GM19239 (cell line): ENCODE measurements at regions not wholly inside any gene's neighbourhood (a gene's known extent, or its start where the extent isn't known, plus 50 kb on each side); places are given as distances from the start of the nearest gene placed in this dataset.
"Not testable (repeated sequence)": the region's sequence is repeated elsewhere in the genome, so short reads cannot be mapped to it uniquely, and the experiment has no call there.

ENCODE experiments used
- DNase-seq: peaks from one replicate; pipeline ENCODE4 v3.0.0; 2011; ENCODE audit warnings: low spot score; ENCODE audit not compliant: insufficient read length
- FAIRE-seq: peaks from 2 replicates; lab custom pipeline; 2011; peaks lifted over from hg19 to GRCh38; lab: Jason Lieb, UNC

- FAIRE-seq, result no peak
- DNase-seq, result no peak
Observed at GRCh38 chr14:37968664-37969240, 239.0 kb upstream of the SSTR1 start.

GRCh38 chr14:37969511-37969979, 238.2 kb upstream of the SSTR1 start:
- DNase-seq, result no peak
- FAIRE-seq, result no peak

DNA sequence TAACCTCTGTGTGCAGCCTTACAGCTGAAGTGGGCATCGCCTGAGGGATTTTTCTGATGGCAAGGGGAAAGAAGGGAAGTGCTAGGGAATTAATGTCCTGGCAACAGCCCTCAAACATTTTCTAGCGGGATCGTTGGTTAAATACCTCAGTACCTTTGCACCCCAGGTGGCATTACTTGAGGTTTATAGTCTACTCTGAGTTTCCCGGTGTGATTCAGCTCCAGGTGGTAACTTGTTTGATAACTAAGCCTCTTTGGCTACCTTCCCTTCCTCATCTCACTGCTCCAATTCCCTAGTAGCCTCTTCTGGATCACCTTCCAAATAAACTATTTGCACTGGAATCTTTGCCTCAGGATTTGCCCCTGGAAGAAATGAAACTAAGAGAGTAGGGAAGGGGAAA, 237.0 kb upstream of the SSTR1 start:
- no peak for FAIRE-seq
- no peak for DNase-seq

DNA sequence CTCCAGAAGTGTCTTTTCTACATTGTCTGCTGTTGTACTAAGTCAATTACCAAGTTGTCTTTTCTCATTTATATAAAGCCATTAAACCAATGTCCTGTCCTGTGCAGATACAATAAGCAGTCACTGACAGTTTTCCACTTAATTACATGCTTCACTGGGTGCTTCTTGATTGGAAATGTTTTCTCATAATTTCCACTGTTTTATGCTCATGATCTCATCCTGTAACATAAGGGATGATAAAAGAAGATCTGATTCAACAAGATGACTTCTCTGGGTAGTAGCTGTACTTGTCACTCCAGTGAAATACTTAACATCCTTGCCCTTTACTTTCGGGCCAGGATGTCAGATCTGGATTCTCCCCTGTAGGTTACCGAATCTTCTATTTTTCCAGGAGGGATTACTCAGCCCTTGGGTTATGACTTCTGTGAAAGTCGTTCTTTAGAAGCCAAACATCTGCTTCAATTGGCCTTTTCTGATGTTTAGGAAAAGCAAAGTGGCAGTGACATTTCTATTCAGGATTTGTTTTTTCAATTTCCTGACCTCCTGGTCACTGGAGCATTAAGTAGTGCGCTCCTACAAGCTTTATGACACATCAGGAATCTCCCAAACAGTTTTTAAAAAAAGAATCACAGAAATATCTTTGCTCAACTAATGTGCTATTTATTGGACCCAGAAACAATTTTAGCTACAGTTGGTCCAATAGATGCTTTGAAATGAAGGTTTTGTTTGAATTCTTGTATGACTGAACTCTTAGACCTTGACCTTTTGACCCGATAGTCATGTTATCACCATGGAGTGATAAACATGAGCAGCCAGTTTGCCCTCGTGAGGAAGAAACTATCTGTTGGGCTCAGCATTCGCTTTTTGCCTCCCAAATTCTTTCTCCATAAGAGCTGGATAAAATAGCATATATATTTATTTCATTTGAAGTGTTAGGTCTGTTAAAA, 234.5 kb upstream of the SSTR1 start:
- DNase-seq (no peak), FAIRE-seq (no peak)

GRCh38 chr14:37974421-37974820, 233.3 kb upstream of the SSTR1 start:
- DNase-seq (no peak), FAIRE-seq (no peak)

DNA sequence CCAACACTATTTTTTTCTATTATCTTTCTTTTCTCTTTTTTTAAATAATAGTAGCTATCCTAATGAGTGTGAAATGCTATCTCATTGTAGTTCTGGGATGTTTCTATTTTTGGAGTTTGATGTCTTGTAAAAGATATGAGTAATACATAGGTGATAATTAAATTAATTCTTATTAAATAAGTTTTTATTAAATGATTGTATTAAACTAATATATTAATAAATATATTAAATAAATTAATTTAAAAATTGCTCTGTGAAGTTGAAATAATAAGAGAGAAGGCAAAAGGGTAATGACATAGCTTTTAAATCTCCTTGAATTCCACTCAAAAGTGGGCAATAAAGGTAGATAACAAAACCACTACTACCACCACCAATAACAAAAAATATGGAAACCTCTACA, 230.2 kb upstream of the SSTR1 start:
- FAIRE-seq (no peak), DNase-seq (no peak)

DNA sequence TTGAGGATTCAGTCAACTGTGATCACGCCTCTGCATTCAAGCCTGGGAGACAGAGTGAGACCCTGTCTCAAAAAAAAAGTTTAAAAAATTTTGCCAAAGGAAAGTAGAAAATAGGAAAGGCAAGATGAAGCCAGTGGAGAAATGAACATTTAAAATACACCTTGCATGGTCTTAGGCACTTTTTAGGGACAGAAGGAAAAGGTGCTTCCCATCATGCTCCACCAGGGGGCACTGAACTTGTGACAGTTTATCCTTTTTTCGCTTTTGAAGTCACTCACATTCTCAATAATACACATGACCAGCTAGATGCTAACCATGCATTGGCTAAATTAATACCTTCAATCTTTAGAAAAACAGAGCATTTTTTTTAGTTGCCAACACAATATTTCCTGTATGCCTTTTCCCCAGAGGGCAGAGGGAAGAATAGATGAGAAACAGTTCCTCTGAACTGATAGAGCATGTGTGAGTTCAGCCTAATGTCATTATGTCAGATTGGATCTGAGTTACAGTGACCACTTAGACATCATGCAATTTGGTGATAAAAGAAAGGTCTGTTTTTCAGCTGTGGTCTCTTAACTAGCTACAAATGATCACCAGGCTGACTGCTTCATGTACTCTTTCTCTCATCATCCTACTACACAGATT, 221.8 kb upstream of the SSTR1 start:
- DNase-seq (no peak), FAIRE-seq (no peak)

DNA sequence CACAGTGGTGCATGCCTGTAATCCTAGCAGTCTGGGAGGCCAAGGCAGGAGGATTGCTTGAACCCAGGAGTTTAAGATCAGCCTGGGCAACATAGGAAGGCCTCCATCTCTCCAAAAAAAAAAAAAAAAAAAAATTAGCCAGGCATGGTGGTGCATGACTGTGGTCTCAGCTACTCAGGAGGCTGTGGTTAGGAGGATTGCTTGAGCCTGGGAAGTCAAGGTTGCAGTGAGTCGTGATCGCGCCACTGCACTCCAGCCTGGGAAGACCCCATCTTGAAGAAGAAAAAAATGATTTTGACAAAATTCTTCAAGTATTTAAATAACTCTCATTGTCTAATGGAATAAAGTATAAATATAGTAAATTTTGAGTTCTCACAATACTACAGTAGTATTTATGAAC, 219.2 kb upstream of the SSTR1 start:
- no peak for DNase-seq
- no peak for FAIRE-seq

DNA sequence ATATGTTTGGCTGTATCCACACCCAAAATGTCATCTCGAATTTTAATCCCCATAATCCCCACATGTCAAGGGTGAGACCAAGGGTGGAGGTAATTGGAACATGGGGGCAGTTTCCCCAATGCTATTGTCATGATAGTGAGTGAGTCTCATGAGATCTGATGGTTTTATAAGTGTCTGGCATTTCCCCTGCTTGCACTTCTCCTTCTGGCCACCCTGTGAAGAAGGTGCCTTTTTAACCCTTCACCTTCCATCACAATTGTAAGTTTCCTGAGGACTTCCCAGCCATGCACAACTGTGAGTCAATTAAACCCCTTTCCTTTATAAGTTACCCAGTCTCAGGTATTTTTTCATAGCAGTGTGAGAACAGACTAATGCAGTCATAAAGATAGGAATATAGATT, 216.7 kb upstream of the SSTR1 start:
- FAIRE-seq (no peak), DNase-seq (no peak)

DNA sequence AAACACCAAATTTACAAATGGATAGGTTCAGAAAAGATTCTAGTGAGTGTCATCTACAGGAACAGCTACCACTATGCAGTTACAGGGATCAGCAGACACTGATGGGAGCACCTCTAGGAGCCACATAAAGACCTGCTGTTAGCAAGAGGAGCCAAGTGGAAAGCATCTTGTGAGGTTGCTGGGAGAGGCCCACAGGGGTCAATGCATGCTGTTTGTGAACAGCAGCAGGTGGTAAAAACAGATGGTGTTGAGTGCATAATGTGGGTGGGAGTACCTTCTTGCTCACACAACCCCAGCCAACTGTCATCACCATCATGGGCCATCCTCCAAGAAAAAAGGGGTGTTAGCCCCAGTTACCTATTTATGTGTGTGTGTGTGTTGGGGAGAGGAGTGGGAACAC, 215.2 kb upstream of the SSTR1 start:
- DNase-seq (no peak), FAIRE-seq (no peak)

- FAIRE-seq (no peak), DNase-seq (no peak)
Observed at GRCh38 chr14:37994846-37995372, 212.8 kb upstream of the SSTR1 start.

DNA sequence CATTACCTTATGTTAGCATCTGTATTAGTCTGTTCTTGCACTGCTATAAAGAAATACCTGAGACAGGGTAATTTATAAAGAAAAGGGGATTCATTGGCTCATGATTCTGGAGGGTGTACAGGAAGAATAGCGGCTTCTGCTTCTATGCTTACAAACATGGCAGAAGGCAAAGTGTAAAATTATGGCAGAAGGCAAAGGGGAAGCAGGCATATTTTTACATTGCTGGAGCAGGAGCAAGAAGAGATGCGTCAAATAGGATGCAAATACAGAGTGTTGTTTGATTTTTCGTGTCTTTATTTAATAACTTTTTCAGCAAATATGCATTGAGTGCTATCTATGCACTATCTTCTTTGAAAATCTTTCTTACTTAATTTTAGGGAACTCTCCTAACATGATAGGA, 210.7 kb upstream of the SSTR1 start:
- FAIRE-seq, result no peak
- DNase-seq, result no peak

- DNase-seq (no peak), FAIRE-seq (no peak)
Observed at GRCh38 chr14:38000340-38000739, 207.4 kb upstream of the SSTR1 start.

DNA sequence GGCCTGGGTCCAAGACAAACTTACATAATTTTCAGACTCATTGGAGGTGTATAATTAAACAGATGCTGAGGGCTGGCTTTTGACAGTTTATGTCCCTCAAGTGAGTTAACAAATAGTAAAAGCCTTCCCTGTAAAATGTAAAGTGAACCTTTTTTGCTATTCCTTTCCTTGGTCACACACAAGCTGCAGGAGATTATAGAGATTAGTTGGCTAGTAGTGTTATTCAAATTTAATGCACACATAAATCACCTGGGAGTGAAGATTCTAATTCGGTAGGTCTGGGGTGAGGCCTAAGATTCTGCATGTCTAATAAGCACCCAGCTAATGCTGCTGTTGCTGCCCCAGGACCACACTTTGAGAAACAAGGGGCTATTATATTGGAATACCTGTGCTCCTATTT, 206.2 kb upstream of the SSTR1 start:
- DNase-seq, result no peak
- no peak for FAIRE-seq

DNA sequence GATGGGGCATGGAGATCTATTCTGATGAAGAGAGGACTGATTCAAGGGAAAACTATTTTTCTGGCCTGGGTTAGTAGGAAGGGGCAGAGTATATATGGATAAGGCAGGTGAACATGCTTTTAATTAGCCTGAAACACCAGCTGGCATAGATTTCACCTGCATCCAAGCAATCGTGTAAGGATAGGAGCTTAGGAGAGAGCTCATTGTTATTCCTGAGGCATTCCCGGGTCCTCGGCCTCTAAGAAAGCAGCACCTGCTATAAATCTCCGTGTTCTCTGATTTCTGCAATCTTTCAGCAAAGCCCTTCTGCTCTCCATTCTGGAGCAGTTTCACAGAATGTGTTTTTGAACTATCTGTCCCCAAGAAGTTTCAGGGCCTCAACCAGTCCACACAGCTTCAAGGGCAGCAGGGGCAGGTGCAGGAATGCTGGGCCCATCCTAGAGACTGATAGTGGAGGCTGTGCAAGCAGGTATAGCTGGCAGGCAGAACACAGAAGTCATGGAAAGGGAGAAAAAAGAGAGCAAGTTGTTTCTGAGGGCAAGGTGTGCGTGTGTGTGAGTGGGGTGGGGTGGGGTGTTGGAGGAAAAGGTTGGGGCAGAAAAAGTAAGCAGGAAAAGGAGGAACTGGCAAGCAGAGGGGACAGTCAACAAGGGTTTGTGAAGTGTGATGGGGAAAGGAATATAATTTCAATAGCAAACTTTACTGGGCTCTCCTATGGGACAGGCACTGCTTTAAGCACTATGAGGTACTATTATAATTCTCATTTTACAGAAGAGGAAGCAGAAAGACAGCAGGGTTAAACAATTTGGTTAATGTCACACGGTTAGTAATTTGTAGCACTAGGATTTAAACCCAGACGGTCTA, 203.7 kb upstream of the SSTR1 start:
- no peak for DNase-seq
- FAIRE-seq, result no peak

DNA sequence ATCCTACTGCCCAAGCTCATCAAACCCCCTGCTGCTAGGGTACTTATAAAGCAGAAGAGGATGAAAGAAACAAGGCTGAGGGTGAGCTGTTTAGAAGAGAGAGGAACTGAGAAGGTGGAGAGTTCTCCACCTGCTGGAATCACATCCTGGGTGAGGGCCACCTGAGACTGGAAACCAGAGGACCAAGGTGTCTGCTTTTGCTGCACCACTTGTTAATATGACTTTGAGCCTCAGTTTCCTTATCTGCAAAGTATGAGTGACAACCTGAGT, 203.2 kb upstream of the SSTR1 start:
- DNase-seq, result no peak
- no peak for FAIRE-seq

GRCh38 chr14:38011156-38011555, 196.5 kb upstream of the SSTR1 start:
- DNase-seq, FAIRE-seq: not testable (repeated sequence)

- DNase-seq (no peak), FAIRE-seq (no peak)
Observed at GRCh38 chr14:38012056-38012455, 195.6 kb upstream of the SSTR1 start.

GRCh38 chr14:38016497-38016896, 191.2 kb upstream of the SSTR1 start:
- no peak for DNase-seq
- FAIRE-seq, result no peak

DNA sequence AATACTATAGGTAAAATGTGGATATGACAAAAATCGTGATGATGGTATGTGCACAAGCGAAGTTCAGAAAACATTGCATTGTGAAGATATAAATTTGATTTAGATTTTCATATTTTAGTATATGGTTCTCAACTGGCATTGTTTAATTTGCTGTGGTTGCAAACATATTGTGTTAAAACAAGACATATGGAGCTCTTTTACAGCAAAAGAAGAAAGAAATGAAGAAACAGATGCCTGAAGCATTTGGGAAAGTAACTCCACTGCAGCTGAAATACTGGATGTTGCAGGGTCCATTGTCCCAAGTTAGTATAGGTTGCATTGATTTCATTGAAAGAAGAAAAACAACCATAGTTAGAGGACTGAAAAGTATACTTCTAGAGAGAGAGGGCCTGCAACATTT, 185.8 kb upstream of the SSTR1 start:
- no peak for FAIRE-seq
- no peak for DNase-seq
